Muscle of back (tissue), 3 donors: ENCODE measurements at regions not wholly inside any gene's neighbourhood (a gene's known extent, or its start where the extent isn't known, plus 50 kb on each side); places are given as distances from the start of the nearest gene placed in this dataset.

ENCODE experiments used
- DNase-seq, 3 donors: peaks; one replicate each; pipeline versions ENCODE4 v3.0.0 to v3.0.0-alpha.2; 2013

- DNase-seq, result no peak
Measured at GRCh38 chr13:105319875-105320274, 1215.6 kb downstream of the EFNB2 start.

- DNase-seq, result no peak
Measured at GRCh38 chr13:105316731-105317130, 1218.7 kb downstream of the EFNB2 start.

GRCh38 chr13:105312906-105313305 is 1222.6 kb downstream of the EFNB2 start:
- DNase-seq, result no peak

- no peak for DNase-seq
Measured at GRCh38 chr13:105311094-105311493, 1224.4 kb downstream of the EFNB2 start.

GRCh38 chr13:105307776-105308175 is 1227.7 kb downstream of the EFNB2 start:
- no peak for DNase-seq

GRCh38 chr13:105297839-105298238 is 1237.6 kb downstream of the EFNB2 start:
- no peak for DNase-seq

GRCh38 chr13:105291987-105292386 is 1243.5 kb downstream of the EFNB2 start:
- DNase-seq, result no peak

- no peak for DNase-seq
Measured at GRCh38 chr13:105290596-105290995, 1244.9 kb downstream of the EFNB2 start.

GRCh38 chr13:105285526-105285925 is 1249.9 kb downstream of the EFNB2 start:
- no peak for DNase-seq

- peak in 1 of 3 donors; percentile 26 for DNase-seq
Measured at GRCh38 chr13:105282406-105283285, 1252.8 kb downstream of the EFNB2 start.

- no peak for DNase-seq
Measured at GRCh38 chr13:105278943-105279381, 1256.5 kb downstream of the EFNB2 start.

GRCh38 chr13:105276571-105276970 is 1258.9 kb downstream of the EFNB2 start:
- no peak for DNase-seq

- DNase-seq, result no peak
Measured at GRCh38 chr13:105273665-105274222, 1261.7 kb downstream of the EFNB2 start.

- DNase-seq, result no peak
Measured at GRCh38 chr13:105272660-105273631, 1262.5 kb downstream of the EFNB2 start.

GRCh38 chr13:105266615-105267014 is 1268.8 kb downstream of the EFNB2 start:
- no peak for DNase-seq

GRCh38 chr13:105262579-105262978 is 1272.9 kb downstream of the EFNB2 start:
- no peak for DNase-seq

- no peak for DNase-seq
Measured at GRCh38 chr13:105259426-105259825, 1276.0 kb downstream of the EFNB2 start.

GRCh38 chr13:105255472-105255871 is 1280.0 kb downstream of the EFNB2 start:
- no peak for DNase-seq

- no peak for DNase-seq
Measured at GRCh38 chr13:105251293-105251692, 1284.2 kb downstream of the EFNB2 start.

GRCh38 chr13:105247830-105248229 is 1287.6 kb downstream of the EFNB2 start:
- DNase-seq, result no peak

GRCh38 chr13:105240371-105240770 is 1295.1 kb downstream of the EFNB2 start:
- DNase-seq, result no peak

- peak in 1 of 3 donors; percentile 20 for DNase-seq
Measured at GRCh38 chr13:105232439-105232838, 1303.0 kb downstream of the EFNB2 start.
